K562 (cell line): ENCODE measurements at regions not wholly inside any gene's neighbourhood (a gene's known extent, or its start where the extent isn't known, plus 50 kb on each side); places are given as distances from the start of the nearest gene placed in this dataset.

ENCODE experiments used
- ATF7 ChIP-seq: fragments of 450-650 bp; IDR thresholded peaks from 2 replicates; pipeline ENCODE4 v1.7.1; 2014; ENCODE audit warnings: mild to moderate bottlenecking, moderate library complexity
- CCAR2 ChIP-seq: fragments of 200-400 bp; formaldehyde crosslinking; IDR thresholded peaks from 2 replicates; pipeline ENCODE4 v1.6.1; 2017; ENCODE audit warnings: mild to moderate bottlenecking, low read depth, low read length
- CREB1 ChIP-seq, 2 experiments: sonication (generic) in 1 of 2; formaldehyde crosslinking in 1 of 2; IDR thresholded peaks; 2 replicates each; pipeline versions ENCODE4 v1.6.1 to v1.8.0; 2012 to 2022; ENCODE audit warnings: inconsistent platforms in 1 of 2, mild to moderate bottlenecking in 1 of 2, missing genetic modification reagents in 1 of 2, moderate library complexity in 1 of 2
- FOXM1 ChIP-seq, 2 experiments: fragments of 450-650 bp in 1 of 2; sonication (generic) in 1 of 2; formaldehyde crosslinking in 1 of 2; IDR thresholded peaks; 2 replicates each; pipeline versions ENCODE4 v1.6.1 to v1.9.0; 2017 to 2022; ENCODE audit warnings: low read depth in 2 of 2, mild to moderate bottlenecking in 2 of 2, missing genetic modification reagents in 1 of 2, moderate library complexity in 1 of 2
- GATAD2B ChIP-seq: fragments of 450-650 bp; IDR thresholded peaks from 2 replicates; pipeline ENCODE4 v1.6.1; 2017; ENCODE audit warnings: mild to moderate bottlenecking, borderline replicate concordance
- HNRNPL ChIP-seq: fragments of 200-400 bp; formaldehyde crosslinking; IDR thresholded peaks from 2 replicates; pipeline ENCODE4 v1.6.1; 2017; ENCODE audit warnings: low read depth, mild to moderate bottlenecking, low read length
- ZNF133 ChIP-seq: fragments of 250-450 bp; sonication (Bioruptor Pico); IDR thresholded peaks from 2 replicates; pipeline ENCODE4 v1.4.0; 2020; ENCODE audit warnings: mild to moderate bottlenecking
- ZNF24 ChIP-seq: fragments of 450-650 bp; IDR thresholded peaks from 2 replicates; pipeline ENCODE4 v1.6.1; 2016
- ZNF561 ChIP-seq: fragments of 450-650 bp; formaldehyde crosslinking; conservative IDR thresholded peaks from 2 replicates; pipeline ENCODE4 v1.4.0; 2020; ENCODE audit warnings: mild to moderate bottlenecking, moderate library complexity
- TF ChIP-seq, protein P1 (sequence below), 3 experiments: fragments of 200-800 bp in 1 of 3; fragments of 250-450 bp in 1 of 3; fragments of 450-650 bp in 1 of 3; sonication (Bioruptor Pico) in 1 of 3; sonication (Bioruptor generic) in 1 of 3; formaldehyde crosslinking in 1 of 3; IDR thresholded peaks; 2 replicates each; pipeline versions ENCODE4 v1.6.1 to v1.8.0; 2016 to 2022; ENCODE audit warnings: mild to moderate bottlenecking in 2 of 3, missing genetic modification characterization in 2 of 3, missing compliant biosample characterization in 1 of 3, moderate library complexity in 1 of 3
- TF ChIP-seq, protein P2 (sequence below): fragments of 450-650 bp; IDR thresholded peaks from 2 replicates; pipeline ENCODE4 v1.6.1; 2017; ENCODE audit warnings: antibody characterized with exemption
- TF ChIP-seq, protein P3 (sequence below): fragments of 250-450 bp; sonication (Bioruptor Pico); IDR thresholded peaks from 2 replicates; pipeline ENCODE4 v1.4.0; 2020; ENCODE audit warnings: mild to moderate bottlenecking, moderate library complexity
- TF ChIP-seq, protein P4 (sequence below): IDR thresholded peaks from 2 replicates; pipeline ENCODE4 v1.6.1; 2012; ENCODE audit warnings: low read depth, low read length, improper control_type of control experiment, borderline replicate concordance
- TF ChIP-seq, protein P5 (sequence below): fragments of 250-450 bp; sonication (Bioruptor Pico); IDR thresholded peaks from 2 replicates; pipeline ENCODE4 v1.4.0; 2020; ENCODE audit warnings: mild to moderate bottlenecking, moderate library complexity

DNA sequence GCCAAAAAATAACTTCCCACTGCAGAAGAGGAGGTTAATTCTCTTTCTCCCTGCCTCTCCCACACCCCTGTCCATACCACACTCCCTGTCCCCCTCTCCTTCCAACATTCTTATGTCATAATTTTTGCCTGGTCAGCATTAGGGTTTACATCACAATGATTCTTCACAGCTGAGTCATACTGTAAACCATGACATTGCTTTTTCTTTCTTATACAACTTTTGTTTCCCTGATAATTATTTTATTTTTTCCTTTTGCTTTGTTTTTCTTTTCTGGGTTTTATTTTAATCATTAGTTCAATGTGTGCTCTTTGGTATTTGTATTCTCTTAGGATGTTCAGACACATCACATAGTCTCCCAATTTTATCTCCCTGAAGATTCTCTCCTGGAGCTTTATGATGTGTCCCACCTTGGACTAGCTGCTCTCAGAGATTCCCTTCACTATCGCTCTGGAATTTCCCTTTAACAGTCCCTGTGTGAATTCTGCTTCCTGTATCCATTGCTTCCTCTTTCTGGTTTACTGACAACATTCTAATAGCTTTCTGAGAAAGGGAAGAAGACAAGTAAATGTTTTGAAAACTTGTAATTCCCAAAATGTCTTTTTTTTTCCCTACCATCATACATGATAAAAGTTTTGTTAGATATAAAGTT, 70.7 kb downstream of the SOX2 start (continued):
- TF ChIP-seq, protein P1, sequence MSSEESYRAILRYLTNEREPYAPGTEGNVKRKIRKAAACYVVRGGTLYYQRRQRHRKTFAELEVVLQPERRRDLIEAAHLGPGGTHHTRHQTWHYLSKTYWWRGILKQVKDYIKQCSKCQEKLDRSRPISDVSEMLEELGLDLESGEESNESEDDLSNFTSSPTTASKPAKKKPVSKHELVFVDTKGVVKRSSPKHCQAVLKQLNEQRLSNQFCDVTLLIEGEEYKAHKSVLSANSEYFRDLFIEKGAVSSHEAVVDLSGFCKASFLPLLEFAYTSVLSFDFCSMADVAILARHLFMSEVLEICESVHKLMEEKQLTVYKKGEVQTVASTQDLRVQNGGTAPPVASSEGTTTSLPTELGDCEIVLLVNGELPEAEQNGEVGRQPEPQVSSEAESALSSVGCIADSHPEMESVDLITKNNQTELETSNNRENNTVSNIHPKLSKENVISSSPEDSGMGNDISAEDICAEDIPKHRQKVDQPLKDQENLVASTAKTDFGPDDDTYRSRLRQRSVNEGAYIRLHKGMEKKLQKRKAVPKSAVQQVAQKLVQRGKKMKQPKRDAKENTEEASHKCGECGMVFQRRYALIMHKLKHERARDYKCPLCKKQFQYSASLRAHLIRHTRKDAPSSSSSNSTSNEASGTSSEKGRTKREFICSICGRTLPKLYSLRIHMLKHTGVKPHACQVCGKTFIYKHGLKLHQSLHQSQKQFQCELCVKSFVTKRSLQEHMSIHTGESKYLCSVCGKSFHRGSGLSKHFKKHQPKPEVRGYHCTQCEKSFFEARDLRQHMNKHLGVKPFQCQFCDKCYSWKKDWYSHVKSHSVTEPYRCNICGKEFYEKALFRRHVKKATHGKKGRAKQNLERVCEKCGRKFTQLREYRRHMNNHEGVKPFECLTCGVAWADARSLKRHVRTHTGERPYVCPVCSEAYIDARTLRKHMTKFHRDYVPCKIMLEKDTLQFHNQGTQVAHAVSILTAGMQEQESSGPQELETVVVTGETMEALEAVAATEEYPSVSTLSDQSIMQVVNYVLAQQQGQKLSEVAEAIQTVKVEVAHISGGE (CRISPR knock-in tag; IDR thresholded peaks at IDR 0.05): no peak
- TF ChIP-seq, protein P2, sequence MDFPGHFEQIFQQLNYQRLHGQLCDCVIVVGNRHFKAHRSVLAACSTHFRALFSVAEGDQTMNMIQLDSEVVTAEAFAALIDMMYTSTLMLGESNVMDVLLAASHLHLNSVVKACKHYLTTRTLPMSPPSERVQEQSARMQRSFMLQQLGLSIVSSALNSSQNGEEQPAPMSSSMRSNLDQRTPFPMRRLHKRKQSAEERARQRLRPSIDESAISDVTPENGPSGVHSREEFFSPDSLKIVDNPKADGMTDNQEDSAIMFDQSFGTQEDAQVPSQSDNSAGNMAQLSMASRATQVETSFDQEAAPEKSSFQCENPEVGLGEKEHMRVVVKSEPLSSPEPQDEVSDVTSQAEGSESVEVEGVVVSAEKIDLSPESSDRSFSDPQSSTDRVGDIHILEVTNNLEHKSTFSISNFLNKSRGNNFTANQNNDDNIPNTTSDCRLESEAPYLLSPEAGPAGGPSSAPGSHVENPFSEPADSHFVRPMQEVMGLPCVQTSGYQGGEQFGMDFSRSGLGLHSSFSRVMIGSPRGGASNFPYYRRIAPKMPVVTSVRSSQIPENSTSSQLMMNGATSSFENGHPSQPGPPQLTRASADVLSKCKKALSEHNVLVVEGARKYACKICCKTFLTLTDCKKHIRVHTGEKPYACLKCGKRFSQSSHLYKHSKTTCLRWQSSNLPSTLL: no peak
- TF ChIP-seq GATAD2B (no peak), CREB1 (IDR thresholded peaks at IDR 0.05) (peak; percentile 33; the same call in 1 of the 2 replicates), CREB1 (CRISPR knock-in tag; IDR thresholded peaks at IDR 0.05) (no peak), ATF7 (no peak), ZNF24 (no peak), ZNF133 (CRISPR knock-in tag) (no peak), ZNF561 (CRISPR knock-in tag) (no peak), HNRNPL (no peak), FOXM1 (IDR thresholded peaks at IDR 0.05; ENCODE audit: low read depth) (no peak), FOXM1 (CRISPR knock-in tag; IDR thresholded peaks at IDR 0.05; ENCODE audit: low read depth) (no peak), CCAR2 (no peak)
- TF ChIP-seq, protein P3, sequence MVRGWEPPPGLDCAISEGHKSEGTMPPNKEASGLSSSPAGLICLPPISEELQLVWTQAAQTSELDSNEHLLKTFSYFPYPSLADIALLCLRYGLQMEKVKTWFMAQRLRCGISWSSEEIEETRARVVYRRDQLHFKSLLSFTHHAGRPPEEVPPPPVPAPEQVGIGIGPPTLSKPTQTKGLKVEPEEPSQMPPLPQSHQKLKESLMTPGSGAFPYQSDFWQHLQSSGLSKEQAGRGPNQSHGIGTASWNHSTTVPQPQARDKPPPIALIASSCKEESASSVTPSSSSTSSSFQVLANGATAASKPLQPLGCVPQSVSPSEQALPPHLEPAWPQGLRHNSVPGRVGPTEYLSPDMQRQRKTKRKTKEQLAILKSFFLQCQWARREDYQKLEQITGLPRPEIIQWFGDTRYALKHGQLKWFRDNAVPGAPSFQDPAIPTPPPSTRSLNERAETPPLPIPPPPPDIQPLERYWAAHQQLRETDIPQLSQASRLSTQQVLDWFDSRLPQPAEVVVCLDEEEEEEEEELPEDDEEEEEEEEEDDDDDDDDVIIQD: no peak
- TF ChIP-seq, protein P4, sequence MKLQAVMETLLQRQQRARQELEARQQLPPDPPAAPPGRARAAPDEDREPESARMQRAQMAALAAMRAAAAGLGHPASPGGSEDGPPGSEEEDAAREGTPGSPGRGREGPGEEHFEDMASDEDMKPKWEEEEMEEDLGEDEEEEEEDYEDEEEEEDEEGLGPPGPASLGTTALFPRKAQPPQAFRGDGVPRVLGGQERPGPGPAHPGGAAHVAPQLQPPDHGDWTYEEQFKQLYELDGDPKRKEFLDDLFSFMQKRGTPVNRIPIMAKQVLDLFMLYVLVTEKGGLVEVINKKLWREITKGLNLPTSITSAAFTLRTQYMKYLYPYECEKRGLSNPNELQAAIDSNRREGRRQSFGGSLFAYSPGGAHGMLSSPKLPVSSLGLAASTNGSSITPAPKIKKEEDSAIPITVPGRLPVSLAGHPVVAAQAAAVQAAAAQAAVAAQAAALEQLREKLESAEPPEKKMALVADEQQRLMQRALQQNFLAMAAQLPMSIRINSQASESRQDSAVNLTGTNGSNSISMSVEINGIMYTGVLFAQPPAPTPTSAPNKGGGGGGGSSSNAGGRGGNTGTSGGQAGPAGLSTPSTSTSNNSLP: no peak
- TF ChIP-seq, protein P5, sequence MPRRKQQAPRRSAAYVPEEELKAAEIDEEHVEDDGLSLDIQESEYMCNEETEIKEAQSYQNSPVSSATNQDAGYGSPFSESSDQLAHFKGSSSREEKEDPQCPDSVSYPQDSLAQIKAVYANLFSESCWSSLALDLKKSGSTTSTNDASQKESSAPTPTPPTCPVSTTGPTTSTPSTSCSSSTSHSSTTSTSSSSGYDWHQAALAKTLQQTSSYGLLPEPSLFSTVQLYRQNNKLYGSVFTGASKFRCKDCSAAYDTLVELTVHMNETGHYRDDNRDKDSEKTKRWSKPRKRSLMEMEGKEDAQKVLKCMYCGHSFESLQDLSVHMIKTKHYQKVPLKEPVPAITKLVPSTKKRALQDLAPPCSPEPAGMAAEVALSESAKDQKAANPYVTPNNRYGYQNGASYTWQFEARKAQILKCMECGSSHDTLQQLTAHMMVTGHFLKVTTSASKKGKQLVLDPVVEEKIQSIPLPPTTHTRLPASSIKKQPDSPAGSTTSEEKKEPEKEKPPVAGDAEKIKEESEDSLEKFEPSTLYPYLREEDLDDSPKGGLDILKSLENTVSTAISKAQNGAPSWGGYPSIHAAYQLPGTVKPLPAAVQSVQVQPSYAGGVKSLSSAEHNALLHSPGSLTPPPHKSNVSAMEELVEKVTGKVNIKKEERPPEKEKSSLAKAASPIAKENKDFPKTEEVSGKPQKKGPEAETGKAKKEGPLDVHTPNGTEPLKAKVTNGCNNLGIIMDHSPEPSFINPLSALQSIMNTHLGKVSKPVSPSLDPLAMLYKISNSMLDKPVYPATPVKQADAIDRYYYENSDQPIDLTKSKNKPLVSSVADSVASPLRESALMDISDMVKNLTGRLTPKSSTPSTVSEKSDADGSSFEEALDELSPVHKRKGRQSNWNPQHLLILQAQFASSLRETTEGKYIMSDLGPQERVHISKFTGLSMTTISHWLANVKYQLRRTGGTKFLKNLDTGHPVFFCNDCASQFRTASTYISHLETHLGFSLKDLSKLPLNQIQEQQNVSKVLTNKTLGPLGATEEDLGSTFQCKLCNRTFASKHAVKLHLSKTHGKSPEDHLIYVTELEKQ (CRISPR knock-in tag): no peak
